ENCODE measurements at regions not wholly inside any gene's neighbourhood (a gene's known extent, or its start where the extent isn't known, plus 50 kb on each side); places are given as distances from the start of the nearest gene placed in this dataset.
"Not testable (repeated sequence)": the region's sequence is repeated elsewhere in the genome, so short reads cannot be mapped to it uniquely, and the experiment has no call there.

- no peak for DNase-seq (ENCODE audit: low read depth)
Measured at GRCh38 chr21:38614558-38614957, 116.3 kb upstream of the ERG start.

GRCh38 chr21:38619480-38619879, 121.2 kb upstream of the ERG start:
- no peak for DNase-seq (ENCODE audit: low read depth)

- DNase-seq (ENCODE audit: low read depth), result no peak
Measured at GRCh38 chr21:38619992-38620479, 121.8 kb upstream of the ERG start.

GRCh38 chr21:38621132-38621531, 122.9 kb upstream of the ERG start:
- DNase-seq (ENCODE audit: low read depth), result no peak

GRCh38 chr21:38622081-38622826, 124.0 kb upstream of the ERG start:
- no peak for DNase-seq (ENCODE audit: low read depth)

GRCh38 chr21:38622827-38623209, 124.5 kb upstream of the ERG start:
- DNase-seq (ENCODE audit: low read depth), result no peak

GRCh38 chr21:38623552-38623951, 125.3 kb upstream of the ERG start:
- no peak for DNase-seq (ENCODE audit: low read depth)

GRCh38 chr21:38625000-38625399, 126.7 kb upstream of the ERG start:
- no peak for DNase-seq (ENCODE audit: low read depth)

- DNase-seq (ENCODE audit: low read depth), result no peak
Measured at GRCh38 chr21:38626306-38626705, 128.0 kb upstream of the ERG start.

GRCh38 chr21:38628349-38628748, 130.1 kb upstream of the ERG start:
- DNase-seq (ENCODE audit: low read depth), result no peak

GRCh38 chr21:38631206-38631605, 132.9 kb upstream of the ERG start:
- no peak for DNase-seq (ENCODE audit: low read depth)

- no peak for DNase-seq (ENCODE audit: low read depth)
Measured at GRCh38 chr21:38631676-38632075, 133.4 kb upstream of the ERG start.

GRCh38 chr21:38637161-38637560, 138.9 kb upstream of the ERG start:
- no peak for DNase-seq (ENCODE audit: low read depth)

GRCh38 chr21:38639571-38640354, 141.5 kb upstream of the ERG start:
- DNase-seq (ENCODE audit: low read depth), result no peak

- DNase-seq (ENCODE audit: low read depth), result not testable (repeated sequence)
Measured at GRCh38 chr21:38640355-38640742, 142.1 kb upstream of the ERG start.

GRCh38 chr21:38643404-38644023, 145.2 kb upstream of the ERG start:
- no peak for DNase-seq (ENCODE audit: low read depth)

GRCh38 chr21:38645282-38645681, 147.0 kb upstream of the ERG start:
- no peak for DNase-seq (ENCODE audit: low read depth)

GRCh38 chr21:38646213-38646837, 148.0 kb upstream of the ERG start:
- DNase-seq (ENCODE audit: low read depth), result no peak

GRCh38 chr21:38649120-38649519, 150.8 kb upstream of the ERG start:
- no peak for DNase-seq (ENCODE audit: low read depth)

- no peak for DNase-seq (ENCODE audit: low read depth)
Measured at GRCh38 chr21:38651570-38651969, 153.3 kb upstream of the ERG start.

GRCh38 chr21:38652396-38652795, 153.3 kb upstream of the ETS2 start:
- no peak for DNase-seq (ENCODE audit: low read depth)

GRCh38 chr21:38654580-38654979, 151.1 kb upstream of the ETS2 start:
- DNase-seq (ENCODE audit: low read depth), result no peak

GRCh38 chr21:38658511-38658910, 147.2 kb upstream of the ETS2 start:
- DNase-seq (ENCODE audit: low read depth), result no peak

Data from activated T-helper 1 cell treated with Interleukin-2 at 50 U/mL for 16 hours (primary cell).